CD4-positive, alpha-beta T cell (primary cell): ENCODE measurements at regions not wholly inside any gene's neighbourhood (a gene's known extent, or its start where the extent isn't known, plus 50 kb on each side); places are given as distances from the start of the nearest gene placed in this dataset.

Experiments
- ATAC-seq: fragments of 200-7000 bp; cut with Tn5 transposase; one replicate; pipeline ENCODE4 v1.10.0; 2022; ENCODE audit warnings: mild to moderate bottlenecking; ENCODE audit not compliant: poor library complexity
- CTCF ChIA-PET: fragments of 350-600 bp; sonication (Branson Sonifier 250); formaldehyde crosslinking; loops from one replicate; lab custom pipeline; 2021; ENCODE audit warnings: antibody characterized with exemption, inconsistent platforms; lab: Charles Lee
- POLR2A ChIA-PET: fragments of 350-600 bp; sonication (Branson Sonifier 250); formaldehyde crosslinking; loops from one replicate; lab custom pipeline; 2021; ENCODE audit warnings: antibody characterized with exemption, inconsistent platforms; lab: Charles Lee
- DNase-seq, 14 experiments: peaks; one replicate each; pipeline ENCODE4 v3.0.0-alpha.2; 2013 to 2020; ENCODE audit warnings: mixed read lengths in 2 of 14
- H3K27ac ChIP-seq, 2 donors: one replicate each; pipeline versions ENCODE4 v1.5.1 to v1.7.0; 2013; ENCODE audit warnings: low read length in 2 of 2, low read depth in 1 of 2, mild to moderate bottlenecking in 1 of 2
- H3K27me3 ChIP-seq, 2 experiments: 1 replicate in 1 of 2; 2 replicates in 1 of 2; pipeline versions ENCODE4 v1.6.1 to v1.7.0; 2013; ENCODE audit warnings: low read length in 2 of 2, control low read depth in 1 of 2, mild to moderate bottlenecking in 1 of 2, moderate library complexity in 1 of 2; ENCODE audit not compliant: insufficient read depth in 2 of 2, control insufficient read depth in 1 of 2
- H3K36me3 ChIP-seq: one replicate; pipeline ENCODE4 v1.6.1; 2013; ENCODE audit warnings: low read length, control low read depth; ENCODE audit not compliant: insufficient read depth
- H3K4me1 ChIP-seq: one replicate; pipeline ENCODE4 v1.6.1; 2013; ENCODE audit warnings: low read length, control low read depth; ENCODE audit not compliant: insufficient read depth
- H3K4me3 ChIP-seq: one replicate; pipeline ENCODE4 v1.5.1; 2013; ENCODE audit warnings: mild to moderate bottlenecking, low read length, moderate library complexity
- H3K9me3 ChIP-seq, 2 experiments: 1 replicate in 1 of 2; 2 replicates in 1 of 2; pipeline versions ENCODE4 v1.6.1 to v1.7.0; 2013; ENCODE audit warnings: low read length in 2 of 2, mild to moderate bottlenecking in 2 of 2, control low read depth in 1 of 2, moderate library complexity in 1 of 2; ENCODE audit not compliant: control insufficient read depth in 1 of 2, insufficient read depth in 1 of 2
- H3K27ac Mint-ChIP-seq: one replicate; pipeline ENCODE4 v1.8.0; 2020; ENCODE audit warnings: mixed read lengths
- H3K27me3 Mint-ChIP-seq: one replicate; pipeline ENCODE4 v1.8.0; 2021; ENCODE audit warnings: mixed read lengths
- H3K36me3 Mint-ChIP-seq: one replicate; pipeline ENCODE4 v1.8.0; 2021; ENCODE audit warnings: low read depth, mixed read lengths
- H3K4me1 Mint-ChIP-seq: one replicate; pipeline ENCODE4 v1.8.0; 2021; ENCODE audit warnings: low read depth, mixed read lengths
- H3K4me3 Mint-ChIP-seq: one replicate; pipeline ENCODE4 v1.8.0; 2020; ENCODE audit warnings: mild to moderate bottlenecking, mixed read lengths
- H3K9me3 Mint-ChIP-seq: one replicate; pipeline ENCODE4 v1.8.0; 2020; ENCODE audit warnings: mixed read lengths
- intact Hi-C, 2 experiments: fragments of 100-400 bp; cut with DNase I in 1 of 2; cut with micrococcal nuclease in 1 of 2; formaldehyde crosslinking; loops; one replicate each; pipeline versions ENCODE4 v1.15.1 to v1.9.0; 2023 to 2025; cut with DNase I, micrococcal nuclease
- TF ChIP-seq, protein P1 (sequence below): fragments of 200-600 bp; IDR thresholded peaks from one replicate; pipeline ENCODE4 v1.8.0; 2022; ENCODE audit warnings: antibody characterized with exemption, mild to moderate bottlenecking

DNA sequence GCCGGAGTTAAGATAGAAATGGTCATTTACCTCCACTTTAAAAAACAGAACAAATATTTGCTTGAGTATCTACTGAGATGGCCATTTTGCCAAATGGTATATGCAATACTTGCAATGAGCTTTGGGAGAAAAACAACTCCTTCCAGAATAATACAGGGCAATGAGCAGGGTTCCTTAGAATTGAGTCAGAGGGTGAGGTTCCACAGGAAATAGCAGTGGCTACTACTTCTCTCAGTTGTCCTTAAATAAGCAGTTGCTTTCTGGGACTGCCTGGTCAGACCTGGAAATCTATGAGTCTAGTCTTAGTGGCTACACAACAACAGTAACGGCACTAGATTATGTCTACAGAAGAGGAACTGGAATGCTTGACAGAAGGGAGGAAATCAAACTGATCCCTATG, 80.9 kb upstream of the CCDC85A start:
- DNase-seq, result no peak
- Mint-ChIP-seq H3K4me1 (no peaks in the 10 kb centered on the region), H3K4me3 (no peak overlapping the region), H3K27me3 (no peaks in the 10 kb centered on the region), H3K36me3 (no peaks in the 10 kb centered on the region), H3K27ac (no peak overlapping the region), H3K9me3 (no peaks in the 10 kb centered on the region)
- Histone ChIP-seq H3K4me3 (no peak overlapping the region), H3K27me3 (no peaks in the 10 kb centered on the region), H3K27ac (no peak overlapping the region), H3K4me1 (no peaks in the 10 kb centered on the region), H3K9me3 (peaks cover 0 to 4% of the 10 kb centered on the region in 2 experiments), H3K36me3 (no peaks in the 10 kb centered on the region)
- ChIA-PET CTCF (no interaction called here), POLR2A (no interaction called here)
- TF ChIP-seq, protein P1, sequence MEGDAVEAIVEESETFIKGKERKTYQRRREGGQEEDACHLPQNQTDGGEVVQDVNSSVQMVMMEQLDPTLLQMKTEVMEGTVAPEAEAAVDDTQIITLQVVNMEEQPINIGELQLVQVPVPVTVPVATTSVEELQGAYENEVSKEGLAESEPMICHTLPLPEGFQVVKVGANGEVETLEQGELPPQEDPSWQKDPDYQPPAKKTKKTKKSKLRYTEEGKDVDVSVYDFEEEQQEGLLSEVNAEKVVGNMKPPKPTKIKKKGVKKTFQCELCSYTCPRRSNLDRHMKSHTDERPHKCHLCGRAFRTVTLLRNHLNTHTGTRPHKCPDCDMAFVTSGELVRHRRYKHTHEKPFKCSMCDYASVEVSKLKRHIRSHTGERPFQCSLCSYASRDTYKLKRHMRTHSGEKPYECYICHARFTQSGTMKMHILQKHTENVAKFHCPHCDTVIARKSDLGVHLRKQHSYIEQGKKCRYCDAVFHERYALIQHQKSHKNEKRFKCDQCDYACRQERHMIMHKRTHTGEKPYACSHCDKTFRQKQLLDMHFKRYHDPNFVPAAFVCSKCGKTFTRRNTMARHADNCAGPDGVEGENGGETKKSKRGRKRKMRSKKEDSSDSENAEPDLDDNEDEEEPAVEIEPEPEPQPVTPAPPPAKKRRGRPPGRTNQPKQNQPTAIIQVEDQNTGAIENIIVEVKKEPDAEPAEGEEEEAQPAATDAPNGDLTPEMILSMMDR, result no peak
- intact Hi-C loops, result no loop called here
- no peak for ATAC-seq

DNA sequence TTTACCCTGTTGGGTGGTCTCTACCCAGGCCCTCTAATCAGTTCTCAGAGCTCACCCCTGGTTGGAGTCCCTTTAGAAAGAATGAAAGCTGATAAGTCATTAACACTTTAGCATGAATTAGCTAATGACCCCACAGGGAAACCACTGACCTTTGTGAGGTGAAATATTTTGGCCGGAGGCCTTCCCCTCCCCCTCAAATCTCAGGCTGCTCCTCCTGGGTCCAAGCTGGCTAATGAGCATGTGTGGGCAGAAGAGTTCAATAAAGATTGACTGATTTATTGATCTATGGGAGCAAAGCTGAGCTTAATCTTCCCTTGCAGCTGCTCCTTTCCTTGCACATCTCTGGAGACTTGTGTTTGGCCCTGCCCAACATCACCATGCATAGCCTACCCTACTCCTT, 78.8 kb upstream of the CCDC85A start:
- no peak overlapping the region for H3K4me3 Mint-ChIP-seq
- Histone ChIP-seq H3K4me1 (no peaks in the 10 kb centered on the region), H3K27me3 (no peaks in the 10 kb centered on the region), H3K36me3 (no peaks in the 10 kb centered on the region), H3K4me3 (no peak overlapping the region), H3K27ac (no peak overlapping the region), H3K9me3 (peaks cover 0 to 4% of the 10 kb centered on the region in 2 experiments)
- ATAC-seq (no peak), DNase-seq (no peak)
- CTCF ChIA-PET, result no interaction called here
- no peaks in the 10 kb centered on the region for H3K4me1 Mint-ChIP-seq
- POLR2A ChIA-PET, result no interaction called here
- intact Hi-C loops, result no loop called here
- no peaks in the 10 kb centered on the region for H3K9me3 Mint-ChIP-seq
- no peaks in the 10 kb centered on the region for H3K36me3 Mint-ChIP-seq
- no peaks in the 10 kb centered on the region for H3K27me3 Mint-ChIP-seq
- TF ChIP-seq, protein P1, result no peak
- H3K27ac Mint-ChIP-seq, result no peak overlapping the region

GRCh38 chr2:56107502-56108220, 76.1 kb upstream of the CCDC85A start:
- DNase-seq, result no peak
- Mint-ChIP-seq H3K36me3 (no peaks in the 10 kb centered on the region), H3K27me3 (no peaks in the 10 kb centered on the region), H3K27ac (no peak overlapping the region), H3K4me3 (no peak overlapping the region), H3K4me1 (no peaks in the 10 kb centered on the region), H3K9me3 (no peaks in the 10 kb centered on the region)
- TF ChIP-seq, protein P1, result no peak
- H3K27ac ChIP-seq, result no peak overlapping the region
- H3K9me3 ChIP-seq, result peaks cover 0 to 4% of the 10 kb centered on the region in 2 experiments
- POLR2A ChIA-PET, result no interaction called here
- no peaks in the 10 kb centered on the region for H3K4me1 ChIP-seq
- no peaks in the 10 kb centered on the region for H3K27me3 ChIP-seq
- CTCF ChIA-PET, result no interaction called here
- intact Hi-C loops, result no loop called here
- H3K36me3 ChIP-seq, result no peaks in the 10 kb centered on the region
- ATAC-seq, result no peak
- H3K4me3 ChIP-seq, result no peak overlapping the region
